GM10266 (cell line): ENCODE measurements at regions not wholly inside any gene's neighbourhood (a gene's known extent, or its start where the extent isn't known, plus 50 kb on each side); places are given as distances from the start of the nearest gene placed in this dataset.

ENCODE experiments used
- DNase-seq: peaks from one replicate; pipeline ENCODE4 v3.0.0; 2012; ENCODE audit errors: extremely low spot score
- TF ChIP-seq, protein P1 (sequence below): IDR thresholded peaks from 2 replicates; pipeline ENCODE4 v1.5.1; 2012; ENCODE audit warnings: mild to moderate bottlenecking, low read depth; ENCODE audit not compliant: control insufficient read depth, insufficient read depth; ENCODE audit errors: missing control alignments

DNA sequence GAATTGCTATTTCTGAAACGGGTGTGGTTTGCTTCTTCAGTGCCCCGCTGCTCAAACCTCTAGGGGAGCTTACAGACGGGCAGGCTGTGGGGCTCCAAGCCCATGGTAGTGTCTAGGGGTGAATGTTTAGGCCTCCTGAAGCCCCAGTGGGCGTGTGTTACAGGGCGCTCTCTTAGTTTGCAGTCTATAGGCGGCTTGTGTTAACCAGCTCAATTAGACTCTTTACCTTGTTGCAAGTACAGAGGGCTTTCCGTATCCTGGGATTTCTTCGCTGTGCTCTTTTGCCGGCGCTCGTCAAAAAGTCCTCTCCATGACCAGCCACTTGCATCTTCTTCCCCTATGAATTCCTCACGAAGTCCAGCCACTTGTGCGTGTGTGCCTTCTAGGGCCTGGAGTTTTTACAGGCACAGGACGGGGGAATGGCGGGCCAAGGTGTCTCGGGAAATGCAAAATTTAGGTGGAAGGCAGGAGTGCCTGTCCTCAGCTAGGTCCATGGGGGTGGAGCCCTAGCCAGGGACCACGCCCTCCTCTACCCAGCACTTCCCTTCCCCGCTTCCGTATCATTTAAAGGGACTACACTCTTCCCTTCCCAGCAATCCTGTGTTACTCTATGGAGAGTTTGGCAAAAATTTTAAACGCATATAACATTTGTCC, 94.5 kb downstream of the HTR1B start:
- TF ChIP-seq, protein P1, sequence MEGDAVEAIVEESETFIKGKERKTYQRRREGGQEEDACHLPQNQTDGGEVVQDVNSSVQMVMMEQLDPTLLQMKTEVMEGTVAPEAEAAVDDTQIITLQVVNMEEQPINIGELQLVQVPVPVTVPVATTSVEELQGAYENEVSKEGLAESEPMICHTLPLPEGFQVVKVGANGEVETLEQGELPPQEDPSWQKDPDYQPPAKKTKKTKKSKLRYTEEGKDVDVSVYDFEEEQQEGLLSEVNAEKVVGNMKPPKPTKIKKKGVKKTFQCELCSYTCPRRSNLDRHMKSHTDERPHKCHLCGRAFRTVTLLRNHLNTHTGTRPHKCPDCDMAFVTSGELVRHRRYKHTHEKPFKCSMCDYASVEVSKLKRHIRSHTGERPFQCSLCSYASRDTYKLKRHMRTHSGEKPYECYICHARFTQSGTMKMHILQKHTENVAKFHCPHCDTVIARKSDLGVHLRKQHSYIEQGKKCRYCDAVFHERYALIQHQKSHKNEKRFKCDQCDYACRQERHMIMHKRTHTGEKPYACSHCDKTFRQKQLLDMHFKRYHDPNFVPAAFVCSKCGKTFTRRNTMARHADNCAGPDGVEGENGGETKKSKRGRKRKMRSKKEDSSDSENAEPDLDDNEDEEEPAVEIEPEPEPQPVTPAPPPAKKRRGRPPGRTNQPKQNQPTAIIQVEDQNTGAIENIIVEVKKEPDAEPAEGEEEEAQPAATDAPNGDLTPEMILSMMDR: no peak
- DNase-seq: no peak

DNA sequence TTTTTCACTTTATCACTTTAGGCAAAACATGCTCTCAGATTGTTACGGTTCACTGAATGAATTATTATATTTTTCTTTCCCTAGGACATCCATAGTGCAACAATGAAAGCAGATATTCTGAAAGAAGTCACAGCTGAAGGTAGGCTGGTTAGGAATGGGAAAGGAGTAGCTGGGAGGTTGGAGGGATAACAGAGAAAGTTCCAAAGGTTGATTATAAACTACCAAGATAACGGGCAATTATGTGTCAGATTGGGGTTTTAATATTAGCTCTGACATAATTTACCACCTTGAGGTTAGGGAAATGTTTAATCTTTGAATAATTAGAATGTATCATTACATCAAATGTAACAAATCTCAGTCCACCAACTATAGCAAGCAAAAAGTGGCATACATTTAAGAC, 96.5 kb downstream of the HTR1B start:
- TF ChIP-seq, protein P1: no peak
- DNase-seq: no peak

DNA sequence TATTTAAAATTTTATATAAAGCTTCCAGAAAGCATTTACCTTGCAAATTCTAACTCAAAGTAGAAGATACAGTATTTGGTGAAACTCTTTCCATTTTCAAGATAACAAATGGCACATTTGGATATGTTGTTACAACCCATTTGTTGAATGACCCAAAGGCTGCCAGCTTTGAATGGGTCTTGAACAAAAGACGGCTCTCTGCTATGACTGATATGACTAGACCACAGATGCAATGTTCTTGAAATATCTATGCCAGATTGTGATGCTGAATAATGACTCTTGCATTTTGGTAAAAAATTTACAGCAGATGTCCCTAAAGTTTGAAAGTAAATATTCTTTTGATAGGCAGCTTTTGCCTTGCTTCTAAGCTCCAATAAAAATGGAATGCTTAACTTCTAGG, 99.6 kb downstream of the HTR1B start:
- TF ChIP-seq, protein P1: no peak
- DNase-seq: no peak

DNA sequence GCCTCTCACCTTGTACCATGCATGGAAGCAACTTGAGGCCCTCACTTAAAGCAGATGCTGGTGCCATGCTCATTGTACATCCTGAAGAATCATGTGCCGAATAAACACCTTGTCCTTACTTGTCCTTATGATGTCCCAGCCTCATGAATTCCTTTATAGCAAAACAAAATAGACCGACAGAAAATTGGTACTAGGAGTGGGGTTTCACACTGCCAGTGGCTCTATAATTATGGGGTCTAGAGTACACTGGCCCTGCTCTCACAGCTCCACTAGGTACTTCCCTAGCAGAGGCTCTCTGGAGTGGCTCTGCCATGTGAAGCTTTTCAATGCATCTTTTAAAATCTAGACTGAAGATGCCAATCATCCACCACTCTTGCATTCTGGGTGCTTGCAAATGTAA, 101.2 kb downstream of the HTR1B start:
- no peak for DNase-seq
- TF ChIP-seq, protein P1: no peak

DNA sequence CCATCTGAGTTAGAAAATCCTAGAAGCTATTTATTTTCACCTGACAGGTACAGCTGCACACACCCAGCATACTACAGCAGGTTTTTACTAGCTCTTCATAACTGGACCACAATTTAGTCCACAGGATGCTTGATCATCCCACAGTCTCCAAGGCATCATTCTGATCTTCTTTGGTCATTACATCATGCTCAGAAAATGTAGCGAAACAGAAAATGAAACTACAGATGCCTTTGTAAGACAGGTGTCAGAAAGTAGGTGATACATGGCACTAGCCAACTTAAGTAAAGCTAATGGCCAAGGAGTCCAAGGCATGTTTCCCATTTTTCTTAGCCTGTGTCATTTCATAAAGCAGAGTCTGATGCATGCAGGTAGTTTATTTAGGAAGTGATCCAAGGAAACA, 102.3 kb downstream of the HTR1B start:
- DNase-seq: no peak

DNA sequence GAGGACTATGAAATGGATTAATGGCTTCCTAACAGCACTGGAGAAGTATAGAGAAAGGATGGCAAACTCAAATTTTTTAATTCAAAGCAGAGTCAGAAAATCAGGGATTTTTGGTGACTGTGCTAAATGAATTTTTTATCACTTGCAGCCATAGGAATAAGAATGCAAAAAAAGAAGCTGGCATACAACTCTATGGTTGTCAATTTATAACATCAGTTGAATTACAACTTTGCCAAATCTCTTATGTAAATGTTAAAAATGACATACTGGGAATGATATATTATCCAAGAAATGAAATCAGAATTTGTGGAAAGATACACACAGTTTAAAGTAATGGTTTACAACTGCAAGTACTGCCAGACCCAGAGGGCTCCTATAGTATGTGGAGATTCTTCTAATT, 106.5 kb downstream of the HTR1B start:
- TF ChIP-seq, protein P1: no peak
- no peak for DNase-seq

More for the DNA sequence above, 102.3 kb downstream of the HTR1B start:
- TF ChIP-seq, protein P1: no peak

DNA sequence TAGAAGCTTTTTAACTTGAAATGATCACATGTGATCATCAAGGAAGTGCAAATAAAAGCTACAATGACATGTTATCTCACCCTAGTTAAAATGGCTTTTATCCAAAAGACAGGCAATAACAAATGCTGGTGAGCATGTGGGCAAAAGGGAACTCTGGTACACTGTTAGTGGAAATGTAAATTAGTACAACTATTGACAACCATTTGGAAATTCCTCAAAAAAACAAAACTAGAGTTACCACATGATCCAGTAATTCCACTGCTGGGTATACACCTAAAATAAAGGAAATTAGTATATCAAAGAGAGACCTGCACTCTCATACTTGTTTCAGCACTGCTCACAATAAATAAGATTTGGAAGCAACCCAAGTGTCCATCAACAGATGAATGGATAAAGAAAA, 108.7 kb downstream of the HTR1B start:
- TF ChIP-seq, protein P1: no peak
- DNase-seq: no peak
